Lung (tissue), 11 donors: ENCODE measurements at regions not wholly inside any gene's neighbourhood (a gene's known extent, or its start where the extent isn't known, plus 50 kb on each side); places are given as distances from the start of the nearest gene placed in this dataset.

Experiments
- ATAC-seq: fragments of 200-7000 bp; cut with Tn5 transposase; one replicate; pipeline ENCODE4 v1.9.1; 2020; ENCODE audit warnings: moderate number of reproducible peaks; ENCODE audit not compliant: insufficient read depth, low FRiP score
- DNase-seq, 3 donors: peaks; one replicate each; pipeline ENCODE4 v3.0.0-alpha.2; 2013 to 2017
- H3K27ac ChIP-seq, 2 donors: one replicate each; pipeline ENCODE4 v1.5.1; 2013; ENCODE audit warnings: mild to moderate bottlenecking in 2 of 2, moderate library complexity in 2 of 2, control low read depth in 1 of 2, inconsistent platforms in 1 of 2, low read depth in 1 of 2, low read length in 1 of 2
- H3K27me3 ChIP-seq, 3 donors: one replicate each; pipeline ENCODE4 v1.5.1; 2013; ENCODE audit warnings: low read length in 2 of 3; ENCODE audit not compliant: control insufficient read depth in 3 of 3, insufficient read depth in 3 of 3
- H3K36me3 ChIP-seq, 4 donors: one replicate each; pipeline ENCODE4 v1.5.1; 2013; ENCODE audit warnings: low read length in 4 of 4, mild to moderate bottlenecking in 1 of 4, moderate library complexity in 1 of 4; ENCODE audit not compliant: control insufficient read depth in 4 of 4, insufficient read depth in 4 of 4
- H3K4me1 ChIP-seq, 5 donors: one replicate each; pipeline ENCODE4 v1.5.1; 2013; ENCODE audit warnings: low read length in 5 of 5, mild to moderate bottlenecking in 2 of 5, moderate library complexity in 1 of 5; ENCODE audit not compliant: control insufficient read depth in 5 of 5, insufficient read depth in 5 of 5
- H3K4me3 ChIP-seq: one replicate; pipeline ENCODE4 v1.5.1; 2013; ENCODE audit warnings: mild to moderate bottlenecking, control low read depth, moderate library complexity
- H3K9ac ChIP-seq, 2 donors: one replicate each; pipeline ENCODE4 v1.5.1; 2013; ENCODE audit warnings: low read length in 2 of 2, control low read depth in 1 of 2; ENCODE audit not compliant: insufficient read depth in 1 of 2
- H3K9me3 ChIP-seq, 4 donors: one replicate each; pipeline ENCODE4 v1.5.1; 2013; ENCODE audit warnings: low read length in 3 of 4, mild to moderate bottlenecking in 1 of 4, moderate library complexity in 1 of 4; ENCODE audit not compliant: control insufficient read depth in 4 of 4, insufficient read depth in 3 of 4
- CTCF ChIP-seq: IDR thresholded peaks from 2 replicates; pipeline ENCODE4 v1.5.1; 2012; ENCODE audit warnings: mild to moderate bottlenecking; ENCODE audit errors: control extremely low read depth, extremely low read depth
- WGBS, 2 donors: extraction: QIAGEN DNeasy Blood & Tissue Kit; methylation state at CpG; one replicate each; pipeline ENCODE4 v1.1.7; 2013; 5-methylcytosine and 5-hydroxymethylcytosine counted together
- donor health status: control.
- donor health status: control.
- donor health status: Bipolar disorder and iron deficiency.
- donor health status: healthy.
- donor health status: DM: yes; HTN: yes; CAD: no.

DNA sequence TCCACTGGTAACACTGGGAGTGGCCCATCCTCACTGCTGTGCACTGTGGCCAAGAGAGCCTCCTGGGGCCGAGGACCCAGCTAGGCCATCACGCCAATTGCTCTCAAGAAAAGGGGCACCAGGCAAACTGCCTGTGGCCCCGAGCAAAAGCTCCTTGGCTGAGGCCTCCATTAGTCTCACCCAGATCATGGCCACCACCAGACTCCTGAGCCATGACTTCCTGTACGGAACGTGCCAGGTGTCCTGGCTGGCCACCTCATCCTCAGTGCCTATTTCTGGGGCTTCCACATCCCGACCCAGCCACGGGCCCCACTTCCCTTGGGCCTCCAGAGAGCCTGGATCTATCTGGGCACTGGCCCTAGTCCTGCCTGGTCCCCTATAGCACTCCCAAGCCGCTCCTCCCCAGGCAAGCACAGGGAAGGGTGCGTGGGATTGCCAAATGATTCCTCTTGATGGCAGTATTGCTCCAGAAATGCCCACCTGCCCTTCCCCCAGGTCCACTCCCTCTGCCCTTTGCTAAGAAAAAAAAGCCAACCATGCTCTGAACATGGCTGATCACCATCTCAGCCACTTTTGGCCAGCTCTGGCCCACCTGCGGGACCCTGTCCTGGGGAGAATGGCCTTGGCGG is 212.6 kb upstream of the AGTR2 start:
- Histone ChIP-seq H3K27ac (no peak overlapping the region), H3K9me3 (peaks cover 0 to 4% (median 0%) of the 10 kb centered on the region in 4 donors), H3K4me1 (peaks cover 0 to 2% (median 0%) of the 10 kb centered on the region in 5 donors), H3K4me3 (no peak overlapping the region), H3K27me3 (peaks cover 0 to 19% (median 12%) of the 10 kb centered on the region in 3 donors), H3K36me3 (no peaks in the 10 kb centered on the region), H3K9ac (no peak overlapping the region)
- TF ChIP-seq CTCF = no peak
- WGBS, 2 donors = 59 to 90% methylated on average over 9 to 11 of the region's 11 CpGs
- DNase-seq (no peak), ATAC-seq (peak; percentile 19)

DNA sequence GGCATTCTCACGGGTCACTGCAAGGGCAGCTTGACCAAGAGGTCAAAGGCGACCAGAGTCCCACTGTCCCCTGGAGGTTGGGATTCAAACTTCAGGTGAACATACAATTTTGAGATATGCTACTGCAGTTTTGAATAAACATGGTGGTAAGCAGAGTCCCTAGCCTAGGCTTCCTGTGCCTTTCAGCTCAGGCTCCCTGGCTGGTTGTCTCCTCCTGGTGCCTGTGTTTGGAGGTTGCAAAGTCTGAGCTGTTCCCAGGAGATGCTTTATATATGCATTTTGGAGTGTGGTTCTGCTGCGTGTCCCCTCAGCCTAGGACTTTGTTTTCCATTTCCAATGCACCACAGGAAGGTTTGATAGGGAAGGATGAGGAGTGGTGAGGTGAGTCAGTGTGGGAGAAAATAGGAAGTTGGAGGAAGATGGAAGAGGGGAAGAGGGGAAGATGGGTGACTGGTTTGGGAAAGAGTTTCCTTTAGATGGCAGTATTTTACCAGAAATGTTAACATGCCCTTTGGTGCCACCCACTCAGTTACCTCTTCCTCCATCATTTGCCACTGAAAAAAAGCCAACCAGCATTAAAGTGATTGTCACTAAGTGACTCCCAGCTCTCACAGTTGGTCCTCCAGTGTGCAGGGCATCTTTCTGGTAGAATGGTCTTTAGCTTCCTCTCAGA is 211.7 kb upstream of the AGTR2 start:
- Histone ChIP-seq H3K4me3 (no peak overlapping the region), H3K9me3 (peaks cover 0 to 4% (median 0%) of the 10 kb centered on the region in 4 donors), H3K27me3 (peaks cover 0 to 15% (median 11%) of the 10 kb centered on the region in 3 donors), H3K27ac (no peak overlapping the region), H3K4me1 (peaks cover 0 to 2% (median 0%) of the 10 kb centered on the region in 5 donors), H3K36me3 (no peaks in the 10 kb centered on the region), H3K9ac (no peak overlapping the region)
- ATAC-seq = no peak
- TF ChIP-seq CTCF = no peak
- DNase-seq = no peak
- 50 to 95% methylated on average over 3 of the region's 3 CpGs for WGBS, 2 donors

GRCh38 chrX:115960440-115961084 is 210.0 kb upstream of the AGTR2 start:
- DNase-seq (no peak), ATAC-seq (no peak)
- no peak overlapping the region for H3K27ac ChIP-seq
- H3K27me3 ChIP-seq = peaks cover 0 to 17% (median 15%) of the 10 kb centered on the region in 3 donors
- no peak for TF ChIP-seq CTCF
- 71 to 91% methylated on average over 4 of the region's 4 CpGs for WGBS, 2 donors
- H3K36me3 ChIP-seq = no peaks in the 10 kb centered on the region
- H3K4me3 ChIP-seq = no peak overlapping the region
- H3K9ac ChIP-seq = no peak overlapping the region
- H3K9me3 ChIP-seq = peaks cover 0 to 4% (median 0%) of the 10 kb centered on the region in 4 donors
- peaks cover 0 to 2% (median 0%) of the 10 kb centered on the region in 5 donors for H3K4me1 ChIP-seq
